Activated T-cell treated with anti-CD3 and anti-CD28 coated beads, Interleukin-2, amount 50 U/mL, for 48 hours (primary cell): ENCODE measurements at regions not wholly inside any gene's neighbourhood (a gene's known extent, or its start where the extent isn't known, plus 50 kb on each side); places are given as distances from the start of the nearest gene placed in this dataset.

Source experiments
- DNase-seq, 2 experiments: peaks; one replicate each; pipeline ENCODE4 v3.0.0-alpha.2; 2020

GRCh38 chr20:60599381-60599780 is 641.2 kb downstream of the CDH26 start:
- DNase-seq: no peak

DNA sequence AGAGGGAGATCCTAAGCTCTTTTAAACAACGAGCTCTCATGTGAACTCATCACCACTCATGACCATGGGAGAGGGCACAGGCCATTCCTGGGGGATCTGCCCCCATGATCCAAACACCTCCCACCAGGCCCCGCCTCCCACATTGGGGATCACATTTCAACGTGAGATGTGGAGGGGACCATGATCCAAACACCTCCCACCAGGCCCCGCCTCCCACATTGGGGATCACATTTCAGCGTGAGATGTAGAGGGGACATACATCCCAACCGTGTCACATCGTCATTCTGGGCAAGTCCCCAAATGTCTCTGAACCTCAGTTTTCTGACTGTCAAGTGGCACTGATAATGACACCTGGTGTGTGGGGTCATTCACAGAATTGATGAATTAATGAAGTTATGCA is 641.8 kb downstream of the CDH26 start:
- no peak for DNase-seq

GRCh38 chr20:60624066-60624465 is 628.0 kb upstream of the CDH4 start:
- no peak for DNase-seq

DNA sequence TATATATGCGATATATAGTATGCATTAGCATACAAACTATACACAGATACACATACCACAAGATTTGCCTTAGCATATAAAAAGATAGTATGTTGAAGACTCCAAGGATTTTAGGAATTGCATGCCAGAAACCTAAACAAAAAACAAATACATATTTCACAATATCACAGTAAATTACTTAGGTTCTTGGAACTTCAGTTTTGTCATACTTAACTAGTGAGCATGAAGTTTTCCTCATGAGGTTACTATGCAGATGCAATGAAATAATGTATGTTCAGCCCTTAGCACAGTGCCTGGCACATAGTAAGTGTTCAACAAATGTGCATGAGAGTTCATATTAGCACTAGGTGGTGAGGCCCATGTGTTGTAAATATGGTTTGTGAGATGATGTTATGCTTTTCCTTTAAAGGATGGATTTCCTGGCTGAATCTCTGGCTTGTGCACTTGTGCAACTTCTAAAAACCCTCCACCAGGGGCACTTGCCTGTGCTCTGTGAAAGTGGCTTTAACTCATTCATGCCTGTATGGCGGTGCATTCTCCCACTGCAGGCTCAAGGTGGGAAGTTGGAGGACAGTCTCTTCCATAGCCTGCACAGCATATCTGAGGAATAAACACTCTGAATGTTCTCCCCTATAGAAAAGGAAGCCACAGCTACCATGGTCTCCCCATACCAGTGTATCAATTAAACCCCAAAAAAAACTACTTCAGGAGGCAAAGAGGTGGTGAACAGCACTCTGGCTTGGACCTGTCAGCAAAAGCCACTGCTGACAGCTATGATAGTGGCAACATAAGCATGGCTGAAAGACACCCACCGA is 624.1 kb upstream of the CDH4 start:
- DNase-seq: no peak

DNA sequence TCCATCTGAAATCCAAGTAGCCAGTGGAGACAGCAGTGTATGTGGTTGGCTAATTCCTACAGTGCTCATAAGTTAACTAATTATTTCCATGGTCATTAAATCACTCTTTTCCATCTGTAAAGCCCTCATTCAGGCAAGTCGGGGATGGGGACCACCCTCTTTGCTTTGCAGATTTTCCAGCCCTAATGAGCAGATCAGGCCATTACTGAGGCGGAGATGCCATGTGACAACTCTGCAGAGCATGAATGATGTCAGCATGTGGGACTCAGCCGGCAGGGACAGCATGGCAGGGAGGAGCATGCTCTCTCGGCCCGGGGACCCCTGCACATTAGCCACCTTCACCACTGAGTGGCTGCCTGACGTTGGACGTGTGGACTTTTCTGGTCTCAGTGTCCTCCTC is 623.3 kb upstream of the CDH4 start:
- DNase-seq: no peak

- no peak for DNase-seq
Measured at GRCh38 chr20:60629206-60629605, 622.9 kb upstream of the CDH4 start.

DNA sequence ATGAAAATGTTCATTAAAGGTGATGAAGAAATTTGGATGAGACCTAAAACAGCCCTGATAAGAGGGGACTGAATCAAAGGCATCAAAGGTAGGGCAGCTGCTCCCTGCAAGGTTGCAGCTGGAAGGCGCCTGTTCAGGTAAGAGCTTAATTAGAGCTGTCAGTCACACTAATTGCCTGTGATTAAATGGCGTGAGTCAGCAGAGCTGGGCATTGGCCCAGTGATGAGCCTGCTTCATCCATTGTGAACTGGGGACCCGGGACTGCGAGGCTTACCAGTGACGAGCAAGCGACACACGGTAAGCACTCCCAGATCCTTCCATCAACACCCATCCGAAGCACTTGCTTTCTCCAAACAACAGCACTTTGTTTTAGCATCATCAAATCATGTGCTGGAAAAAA is 621.5 kb upstream of the CDH4 start:
- DNase-seq: no peak

GRCh38 chr20:60631585-60632287 is 620.3 kb upstream of the CDH4 start:
- no peak for DNase-seq

- DNase-seq: no peak
Measured at GRCh38 chr20:60632391-60633262, 619.4 kb upstream of the CDH4 start.

DNA sequence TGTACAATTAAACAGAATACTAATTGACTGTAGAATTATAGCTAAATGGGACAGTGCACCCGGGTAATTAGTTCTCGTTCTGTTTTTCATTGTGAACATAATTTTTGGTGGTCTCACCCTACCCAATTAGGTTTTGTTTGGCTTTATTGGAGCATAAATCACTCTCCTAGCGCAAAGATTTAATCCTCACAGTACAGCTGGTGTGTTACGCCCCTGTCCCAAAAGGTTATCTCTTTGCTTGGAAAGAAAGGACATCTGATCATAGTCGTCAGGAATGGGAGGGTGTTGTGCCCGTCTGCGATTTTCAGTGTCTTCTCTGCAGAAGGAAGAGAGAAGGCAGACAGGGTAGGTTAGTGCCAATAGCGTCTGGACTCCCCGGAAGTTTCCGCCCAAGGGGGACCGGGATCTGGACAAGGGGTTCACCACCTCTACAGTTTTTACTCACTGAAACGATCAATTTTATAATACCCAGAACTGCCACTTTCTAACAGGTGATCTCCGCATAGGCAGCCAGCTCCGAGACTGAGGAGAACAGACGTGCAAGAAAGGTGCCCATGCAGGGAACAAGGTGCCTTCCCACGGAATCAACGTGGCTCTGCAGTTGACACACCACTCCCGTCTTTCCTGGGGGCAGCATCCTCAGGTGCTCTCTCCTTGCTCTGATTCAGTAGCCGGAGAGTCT is 617.4 kb upstream of the CDH4 start:
- DNase-seq: no peak

DNA sequence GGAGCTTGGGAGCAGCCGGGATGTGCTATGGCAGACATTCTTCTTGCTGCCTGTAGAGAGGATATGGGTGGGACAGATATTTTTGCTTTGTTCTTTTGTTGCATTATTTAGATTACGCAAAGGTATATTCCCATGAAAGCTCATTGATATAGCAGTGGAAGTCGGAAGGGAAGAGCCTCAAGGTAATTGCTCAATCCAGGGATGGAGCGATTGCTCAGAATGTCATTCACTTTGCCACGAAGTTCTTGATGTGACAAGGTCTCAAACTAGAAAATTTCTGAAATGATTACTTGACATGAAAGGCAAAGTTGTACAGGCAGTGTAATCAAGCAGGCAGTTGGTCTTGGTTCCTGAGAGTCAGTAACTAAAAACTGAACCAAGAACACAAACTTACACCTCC is 615.6 kb upstream of the CDH4 start:
- no peak for DNase-seq

DNA sequence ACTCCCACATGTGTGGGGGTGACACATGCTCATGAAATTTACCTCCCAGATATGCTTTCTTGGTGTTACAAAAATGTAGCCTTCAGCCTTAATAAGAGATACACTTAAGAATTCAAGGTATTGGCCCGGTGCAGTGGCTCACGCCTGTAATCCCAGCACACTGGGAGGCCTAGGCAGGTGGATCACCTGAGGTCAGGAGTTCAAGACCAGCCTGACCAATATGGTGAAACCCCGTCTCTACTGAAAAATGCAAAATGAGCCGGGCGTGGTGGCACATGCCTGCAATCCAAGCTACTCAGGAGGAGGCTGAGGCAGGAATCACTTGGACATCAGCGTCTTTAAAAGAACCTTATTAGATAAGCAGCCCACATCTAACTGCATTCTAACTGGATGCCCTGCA is 614.3 kb upstream of the CDH4 start:
- DNase-seq: no peak

DNA sequence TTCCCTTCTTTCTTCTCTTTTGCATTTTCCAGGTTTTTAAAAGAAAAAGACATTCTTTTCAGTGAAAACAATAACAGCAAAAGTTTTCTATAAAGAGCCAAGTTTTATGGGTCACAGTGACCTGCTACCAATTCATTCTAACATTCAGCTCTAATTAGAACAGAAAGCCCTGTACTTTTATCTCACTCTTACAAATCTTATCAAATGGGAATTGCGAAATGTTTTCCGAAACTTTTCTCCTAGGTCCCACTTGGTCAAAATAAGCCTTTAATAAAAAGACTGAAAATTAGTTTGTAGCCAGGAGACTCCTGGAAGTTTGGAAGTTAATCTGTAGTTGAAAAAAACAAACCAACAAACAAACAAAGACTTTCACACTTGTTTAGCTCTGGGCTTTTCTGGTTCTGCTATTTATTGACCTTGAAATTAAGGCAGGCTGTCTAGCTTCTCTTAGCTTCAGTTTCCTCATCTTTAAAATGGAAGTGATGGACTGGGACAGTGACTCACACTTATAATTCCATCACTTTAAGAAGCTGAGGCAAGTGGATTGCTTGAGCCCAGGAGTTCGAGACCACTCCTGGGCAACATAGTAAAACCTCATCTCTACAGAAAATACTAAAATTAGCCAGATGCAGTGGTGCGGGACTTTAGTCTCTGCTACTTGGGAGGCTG is 613.5 kb upstream of the CDH4 start:
- DNase-seq: no peak

- DNase-seq: no peak
Measured at GRCh38 chr20:60641879-60642447, 610.1 kb upstream of the CDH4 start.

DNA sequence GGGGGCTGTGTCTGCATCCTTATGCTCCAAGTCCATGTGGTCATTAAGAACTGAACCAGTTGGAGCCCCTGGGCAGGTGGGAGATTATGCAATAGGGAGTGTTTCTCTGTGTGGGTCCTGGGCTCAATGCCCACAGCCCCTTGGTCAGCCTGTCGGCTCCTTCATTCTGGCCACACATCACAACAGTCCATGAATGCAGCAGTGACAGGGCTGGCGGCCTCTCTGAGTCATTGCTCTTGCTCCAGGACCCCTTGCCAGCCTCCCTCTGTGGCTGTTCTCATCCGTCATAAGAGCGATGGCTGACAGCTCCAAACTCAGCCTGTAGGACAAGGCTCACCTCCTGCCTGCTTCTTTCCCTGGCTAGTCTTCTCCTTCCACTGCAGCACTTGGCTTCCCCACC is 609.5 kb upstream of the CDH4 start:
- DNase-seq: no peak

GRCh38 chr20:60648556-60648955 is 603.5 kb upstream of the CDH4 start:
- no peak for DNase-seq

DNA sequence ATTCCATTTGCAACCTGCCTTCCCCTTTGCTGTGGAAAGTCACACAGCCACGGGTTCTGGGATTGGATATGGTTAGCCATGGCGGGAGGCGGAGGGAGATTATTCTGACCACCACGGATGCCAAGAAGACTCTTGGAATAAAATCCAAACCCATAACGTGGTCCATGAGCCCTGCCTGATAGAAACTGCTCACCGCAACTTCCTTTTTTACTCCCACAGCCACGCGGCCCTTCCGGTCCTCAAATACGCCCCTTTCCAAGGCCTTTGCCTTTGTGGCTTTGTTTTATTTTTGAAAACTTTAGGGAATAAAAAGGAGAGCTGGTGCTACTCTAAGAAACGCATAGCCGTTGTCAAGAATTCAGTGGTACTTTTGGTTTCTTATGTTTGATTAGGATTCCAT is 602.5 kb upstream of the CDH4 start:
- no peak for DNase-seq

- no peak for DNase-seq
Measured at GRCh38 chr20:60650087-60650486, 602.0 kb upstream of the CDH4 start.

DNA sequence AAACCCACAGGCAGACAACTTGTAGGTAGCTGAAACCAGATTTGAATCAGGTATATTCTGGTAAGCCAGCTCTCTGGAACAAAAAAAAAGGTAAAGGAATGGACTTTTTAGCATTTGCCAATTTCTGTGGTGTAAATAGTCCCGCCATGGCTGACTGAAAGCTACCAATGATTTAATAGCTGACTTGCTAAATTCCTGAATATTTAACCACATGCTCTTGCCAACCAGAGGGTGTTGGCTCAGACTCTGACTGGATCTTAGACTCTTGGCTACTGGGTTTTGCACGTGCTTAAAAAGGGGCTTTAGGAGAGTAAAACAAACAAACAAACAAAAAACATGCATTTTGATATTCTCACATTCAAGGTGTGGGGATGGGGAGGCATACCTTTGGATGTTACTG is 600.0 kb upstream of the CDH4 start:
- no peak for DNase-seq

- no peak for DNase-seq
Measured at GRCh38 chr20:60652615-60653014, 599.4 kb upstream of the CDH4 start.

GRCh38 chr20:60653111-60653845 is 598.8 kb upstream of the CDH4 start:
- DNase-seq: no peak
